HL-60 (cell line): ENCODE measurements at regions not wholly inside any gene's neighbourhood (a gene's known extent, or its start where the extent isn't known, plus 50 kb on each side); places are given as distances from the start of the nearest gene placed in this dataset.

ENCODE experiments used
- POLR2AphosphoS5 ChIP-seq: IDR thresholded peaks from 2 replicates; pipeline ENCODE4 v1.6.1; 2012; ENCODE audit warnings: low read depth
- TF ChIP-seq, protein P1 (sequence below): IDR thresholded peaks from one replicate; pipeline ENCODE4 v1.5.1; 2011; ENCODE audit warnings: low read length, control low read depth, inconsistent platforms; ENCODE audit not compliant: insufficient read depth
- TF ChIP-seq, protein P2 (sequence below): IDR thresholded peaks from 2 replicates; pipeline ENCODE4 v1.6.1; 2012; ENCODE audit warnings: low read depth; ENCODE audit not compliant: insufficient replicate concordance

DNA sequence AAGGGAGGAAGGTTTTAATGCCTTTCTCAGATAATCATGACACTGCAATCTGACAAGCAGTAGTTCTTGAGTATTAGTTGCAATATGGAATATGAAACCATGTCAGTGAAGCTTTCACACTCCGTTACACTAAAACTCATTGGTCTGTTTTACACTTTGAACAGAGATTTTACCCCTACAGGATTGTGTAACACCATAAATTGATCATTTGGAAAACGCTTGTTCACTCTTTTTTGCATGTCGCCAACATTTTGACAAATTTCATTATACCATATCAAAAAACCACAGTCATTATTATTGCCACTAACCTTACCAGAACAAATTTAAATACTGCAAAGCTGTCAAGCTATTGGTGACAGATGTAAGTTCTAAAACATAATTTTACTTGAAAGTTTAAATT lies 404.8 kb upstream of the THBS1 start:
- TF ChIP-seq, protein P1, sequence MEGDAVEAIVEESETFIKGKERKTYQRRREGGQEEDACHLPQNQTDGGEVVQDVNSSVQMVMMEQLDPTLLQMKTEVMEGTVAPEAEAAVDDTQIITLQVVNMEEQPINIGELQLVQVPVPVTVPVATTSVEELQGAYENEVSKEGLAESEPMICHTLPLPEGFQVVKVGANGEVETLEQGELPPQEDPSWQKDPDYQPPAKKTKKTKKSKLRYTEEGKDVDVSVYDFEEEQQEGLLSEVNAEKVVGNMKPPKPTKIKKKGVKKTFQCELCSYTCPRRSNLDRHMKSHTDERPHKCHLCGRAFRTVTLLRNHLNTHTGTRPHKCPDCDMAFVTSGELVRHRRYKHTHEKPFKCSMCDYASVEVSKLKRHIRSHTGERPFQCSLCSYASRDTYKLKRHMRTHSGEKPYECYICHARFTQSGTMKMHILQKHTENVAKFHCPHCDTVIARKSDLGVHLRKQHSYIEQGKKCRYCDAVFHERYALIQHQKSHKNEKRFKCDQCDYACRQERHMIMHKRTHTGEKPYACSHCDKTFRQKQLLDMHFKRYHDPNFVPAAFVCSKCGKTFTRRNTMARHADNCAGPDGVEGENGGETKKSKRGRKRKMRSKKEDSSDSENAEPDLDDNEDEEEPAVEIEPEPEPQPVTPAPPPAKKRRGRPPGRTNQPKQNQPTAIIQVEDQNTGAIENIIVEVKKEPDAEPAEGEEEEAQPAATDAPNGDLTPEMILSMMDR: no peak
- TF ChIP-seq, protein P2, sequence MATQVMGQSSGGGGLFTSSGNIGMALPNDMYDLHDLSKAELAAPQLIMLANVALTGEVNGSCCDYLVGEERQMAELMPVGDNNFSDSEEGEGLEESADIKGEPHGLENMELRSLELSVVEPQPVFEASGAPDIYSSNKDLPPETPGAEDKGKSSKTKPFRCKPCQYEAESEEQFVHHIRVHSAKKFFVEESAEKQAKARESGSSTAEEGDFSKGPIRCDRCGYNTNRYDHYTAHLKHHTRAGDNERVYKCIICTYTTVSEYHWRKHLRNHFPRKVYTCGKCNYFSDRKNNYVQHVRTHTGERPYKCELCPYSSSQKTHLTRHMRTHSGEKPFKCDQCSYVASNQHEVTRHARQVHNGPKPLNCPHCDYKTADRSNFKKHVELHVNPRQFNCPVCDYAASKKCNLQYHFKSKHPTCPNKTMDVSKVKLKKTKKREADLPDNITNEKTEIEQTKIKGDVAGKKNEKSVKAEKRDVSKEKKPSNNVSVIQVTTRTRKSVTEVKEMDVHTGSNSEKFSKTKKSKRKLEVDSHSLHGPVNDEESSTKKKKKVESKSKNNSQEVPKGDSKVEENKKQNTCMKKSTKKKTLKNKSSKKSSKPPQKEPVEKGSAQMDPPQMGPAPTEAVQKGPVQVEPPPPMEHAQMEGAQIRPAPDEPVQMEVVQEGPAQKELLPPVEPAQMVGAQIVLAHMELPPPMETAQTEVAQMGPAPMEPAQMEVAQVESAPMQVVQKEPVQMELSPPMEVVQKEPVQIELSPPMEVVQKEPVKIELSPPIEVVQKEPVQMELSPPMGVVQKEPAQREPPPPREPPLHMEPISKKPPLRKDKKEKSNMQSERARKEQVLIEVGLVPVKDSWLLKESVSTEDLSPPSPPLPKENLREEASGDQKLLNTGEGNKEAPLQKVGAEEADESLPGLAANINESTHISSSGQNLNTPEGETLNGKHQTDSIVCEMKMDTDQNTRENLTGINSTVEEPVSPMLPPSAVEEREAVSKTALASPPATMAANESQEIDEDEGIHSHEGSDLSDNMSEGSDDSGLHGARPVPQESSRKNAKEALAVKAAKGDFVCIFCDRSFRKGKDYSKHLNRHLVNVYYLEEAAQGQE: no peak
- no peak for TF ChIP-seq POLR2AphosphoS5
